ENCODE measurements at regions not wholly inside any gene's neighbourhood (a gene's known extent, or its start where the extent isn't known, plus 50 kb on each side); places are given as distances from the start of the nearest gene placed in this dataset.
"Not testable (repeated sequence)": the region's sequence is repeated elsewhere in the genome, so short reads cannot be mapped to it uniquely, and the experiment has no call there.

DNA sequence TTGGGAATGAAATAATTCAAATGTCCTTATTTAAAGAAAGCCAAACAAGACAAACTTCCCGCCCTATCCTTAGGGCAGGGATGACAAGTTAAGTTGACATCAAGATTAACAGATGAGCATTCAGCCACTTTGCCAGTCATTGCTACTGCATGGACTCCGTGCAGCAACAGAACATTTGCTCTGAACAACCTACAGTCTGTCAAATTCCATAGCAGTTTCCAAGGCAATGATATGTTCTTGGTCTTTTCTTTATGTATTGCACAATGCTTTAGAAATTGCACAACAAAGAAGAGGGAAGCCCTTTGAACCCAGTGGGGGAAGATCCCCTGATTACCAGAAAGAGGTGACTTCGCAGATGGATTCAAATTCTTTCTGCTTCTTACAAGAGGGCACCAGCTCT, 269.8 kb downstream of the BCAT1 start:
- no peak for DNase-seq (ENCODE audit: extremely low read depth, low read depth, low spot score)

DNA sequence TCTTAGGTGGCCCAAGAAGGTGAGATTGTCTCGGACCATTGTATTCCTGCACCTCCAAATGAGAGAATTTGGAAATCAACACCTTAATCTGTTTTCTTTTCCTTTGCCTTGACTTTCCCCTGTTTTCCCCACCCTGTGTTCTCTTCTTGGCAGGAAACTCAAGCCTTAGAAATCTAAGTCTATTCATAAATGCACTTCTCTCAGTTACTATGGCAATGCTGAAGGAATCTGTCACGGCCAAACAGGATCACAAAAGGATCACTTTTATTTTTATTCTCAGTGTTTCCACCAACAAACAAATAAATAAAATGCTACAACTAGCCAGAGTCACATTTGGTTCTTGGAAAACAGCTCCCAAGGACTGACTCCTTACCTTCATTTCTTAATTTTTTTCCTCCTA, 270.5 kb downstream of the BCAT1 start:
- no peak for DNase-seq (ENCODE audit: extremely low read depth, low read depth, low spot score)

DNA sequence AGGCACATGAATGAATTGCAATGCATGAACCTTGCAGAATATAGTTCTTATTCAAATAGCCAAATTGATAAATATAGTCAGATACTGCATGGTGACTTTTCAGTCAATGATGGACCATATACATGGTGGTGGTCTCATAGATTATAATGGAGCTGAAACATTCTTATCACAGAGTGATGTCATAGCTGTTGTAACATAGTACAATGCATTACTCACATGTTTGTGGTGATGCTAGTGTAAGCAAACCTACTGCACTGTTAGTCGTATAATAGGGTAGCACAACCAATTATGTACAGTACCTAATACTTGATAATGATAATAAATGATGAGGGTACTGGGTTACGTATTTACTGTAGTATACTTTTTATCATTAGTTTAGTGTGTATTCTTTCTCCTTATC, 280.3 kb downstream of the BCAT1 start:
- DNase-seq (ENCODE audit: extremely low read depth, low read depth, low spot score), result no peak

DNA sequence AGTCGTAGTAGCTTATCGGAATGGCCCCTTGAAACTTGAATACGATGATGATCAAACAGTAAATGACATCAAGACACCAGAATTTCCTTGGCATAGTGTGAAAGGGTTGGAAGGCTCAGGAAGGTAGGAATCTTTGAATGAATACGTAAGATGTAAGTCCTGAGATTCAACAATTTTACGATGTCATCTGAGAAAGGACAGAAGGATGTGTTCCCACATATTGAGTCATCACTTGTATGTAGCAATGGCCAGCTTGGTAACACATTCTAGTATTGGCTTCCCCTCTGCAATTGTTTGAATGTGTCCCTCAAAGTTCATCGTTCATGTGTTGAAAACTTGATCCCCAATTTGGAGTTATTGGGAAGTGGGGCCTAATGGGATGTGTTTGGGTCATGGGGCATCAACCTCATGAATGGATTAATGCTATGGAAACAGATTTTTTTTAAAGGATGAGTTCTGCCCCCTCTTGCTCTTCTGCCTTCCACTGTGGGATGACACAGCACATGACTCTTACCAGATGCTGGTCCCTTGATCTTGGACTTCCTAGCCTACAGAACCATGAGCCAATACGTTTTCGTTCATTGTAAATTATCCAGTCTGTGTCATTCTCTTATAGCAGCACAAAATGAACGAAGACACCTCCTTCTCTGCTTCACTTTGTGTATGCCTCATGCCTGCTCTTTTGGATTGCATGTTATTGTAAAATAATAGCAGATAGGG, 284.6 kb downstream of the BCAT1 start:
- no peak for DNase-seq (ENCODE audit: extremely low read depth, low read depth, low spot score)

DNA sequence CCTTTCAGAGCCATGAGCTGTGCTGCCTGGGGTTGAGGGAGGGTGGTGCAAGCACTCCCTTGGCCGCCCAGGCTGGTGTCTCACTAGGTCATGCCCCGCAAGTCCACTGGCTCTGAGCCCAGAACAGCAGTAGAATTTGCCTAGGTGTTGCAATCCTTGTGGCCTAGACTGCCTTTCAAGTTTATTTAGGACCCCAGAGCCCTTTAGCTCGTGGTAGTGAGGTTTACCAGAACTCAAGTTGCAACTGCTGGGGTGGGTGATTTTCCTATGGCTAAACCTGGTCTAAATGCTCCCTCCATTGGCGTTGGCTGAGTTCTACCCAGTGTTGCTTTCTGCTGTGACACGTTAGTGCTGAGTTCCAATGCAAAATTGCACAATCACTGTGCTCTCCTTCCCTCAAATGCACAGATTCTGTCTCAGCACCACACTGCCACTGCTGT, 287.2 kb downstream of the BCAT1 start:
- no peak for DNase-seq (ENCODE audit: extremely low read depth, low read depth, low spot score)

DNA sequence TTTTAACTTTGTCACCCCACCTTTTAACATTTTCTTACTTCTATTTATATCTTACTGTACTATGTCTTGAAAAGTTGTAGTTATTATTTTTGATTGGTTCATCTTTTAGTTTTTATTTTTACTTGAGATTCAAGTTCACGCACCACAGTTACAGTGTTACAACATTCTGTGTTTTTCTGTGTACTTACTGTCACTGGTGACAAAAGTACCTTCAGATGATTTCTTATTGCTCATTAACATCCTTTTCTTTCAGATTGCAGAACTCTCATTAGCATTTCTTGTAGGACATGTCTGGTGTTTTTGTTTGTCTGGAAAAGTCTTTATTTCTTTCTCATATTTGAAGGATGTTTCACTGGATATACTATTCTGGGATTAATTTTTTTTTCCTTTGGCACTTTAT, 289.9 kb downstream of the BCAT1 start:
- no peak for DNase-seq (ENCODE audit: extremely low read depth, low read depth, low spot score)

DNA sequence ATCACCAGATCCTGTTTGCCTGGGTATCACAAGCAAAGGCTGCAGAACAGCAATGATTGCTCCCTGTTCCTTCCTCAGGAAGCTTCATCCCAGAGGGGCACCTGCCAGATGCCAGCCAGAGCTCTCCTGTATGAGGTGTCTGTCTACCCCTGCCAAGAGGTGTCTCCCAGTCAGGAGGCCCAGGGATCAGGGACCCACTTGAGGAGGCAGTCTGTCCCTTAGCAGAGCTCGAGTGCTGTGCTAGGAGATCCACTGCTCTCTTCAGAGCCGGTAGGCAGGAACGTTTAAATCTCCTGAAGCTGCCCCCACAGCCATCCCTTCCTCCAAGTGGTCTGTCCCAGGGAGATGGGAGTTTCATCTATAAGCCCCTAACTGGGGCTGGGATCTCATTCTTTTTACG, 294.6 kb downstream of the BCAT1 start:
- not testable (repeated sequence) for DNase-seq (ENCODE audit: extremely low read depth, low read depth, low spot score)

DNA sequence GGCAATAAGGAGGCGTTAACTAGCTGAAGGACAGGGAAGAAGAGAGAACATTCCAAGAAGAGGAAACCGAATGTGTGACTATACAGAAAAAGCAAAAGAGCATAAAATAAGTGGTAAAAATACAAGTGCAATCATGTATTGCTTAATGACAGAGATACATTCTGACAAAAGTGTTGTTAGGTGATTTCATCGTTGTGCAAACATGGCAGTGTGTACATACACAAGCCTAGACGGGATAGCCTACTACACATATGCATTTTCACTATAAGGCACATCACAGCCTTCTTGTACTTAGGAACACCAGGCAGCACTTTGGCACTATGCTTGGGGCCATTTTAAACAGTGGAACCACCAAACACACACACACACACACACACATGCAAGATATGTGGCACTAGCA, 299.3 kb downstream of the BCAT1 start:
- no peak for DNase-seq (ENCODE audit: extremely low read depth, low read depth, low spot score)

DNA sequence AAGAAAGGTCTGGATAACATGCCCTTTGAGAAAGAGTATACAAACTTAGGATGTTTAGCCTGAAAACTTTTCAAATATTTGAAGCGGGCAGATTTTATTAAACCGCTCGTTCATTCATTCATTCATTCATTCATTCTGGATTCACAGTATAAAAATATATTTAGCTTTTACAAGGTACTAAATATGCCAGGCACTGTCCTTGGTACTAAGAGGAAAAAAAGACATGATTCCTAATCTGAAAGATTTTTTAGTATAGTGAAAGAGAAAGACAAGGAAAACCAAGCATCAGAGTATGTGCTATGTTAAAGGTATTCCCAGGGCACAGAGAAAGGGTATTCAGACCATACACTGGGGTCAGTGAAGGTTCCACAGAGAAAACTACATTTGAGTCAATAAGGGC, 299.7 kb downstream of the BCAT1 start:
- DNase-seq (ENCODE audit: extremely low read depth, low read depth, low spot score), result no peak

DNA sequence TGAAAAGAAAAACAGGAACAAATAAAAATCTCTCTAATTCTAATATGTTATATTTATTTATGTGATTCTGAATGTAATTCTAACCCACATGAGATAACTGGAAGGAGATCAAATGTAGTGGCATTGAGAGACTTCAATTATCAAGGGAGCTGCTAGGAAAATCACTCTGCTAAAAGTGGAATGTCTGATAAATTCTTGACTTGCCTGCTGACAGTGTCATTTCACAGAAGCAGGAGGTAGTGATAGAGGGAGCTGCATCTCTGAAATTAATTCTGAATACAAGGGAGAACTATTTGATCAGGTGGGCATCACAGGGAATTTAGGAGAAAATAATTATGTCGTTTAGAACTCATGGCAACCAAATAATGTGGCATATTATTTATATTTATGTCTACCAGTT, 303.6 kb downstream of the BCAT1 start:
- no peak for DNase-seq (ENCODE audit: extremely low read depth, low read depth, low spot score)

DNA sequence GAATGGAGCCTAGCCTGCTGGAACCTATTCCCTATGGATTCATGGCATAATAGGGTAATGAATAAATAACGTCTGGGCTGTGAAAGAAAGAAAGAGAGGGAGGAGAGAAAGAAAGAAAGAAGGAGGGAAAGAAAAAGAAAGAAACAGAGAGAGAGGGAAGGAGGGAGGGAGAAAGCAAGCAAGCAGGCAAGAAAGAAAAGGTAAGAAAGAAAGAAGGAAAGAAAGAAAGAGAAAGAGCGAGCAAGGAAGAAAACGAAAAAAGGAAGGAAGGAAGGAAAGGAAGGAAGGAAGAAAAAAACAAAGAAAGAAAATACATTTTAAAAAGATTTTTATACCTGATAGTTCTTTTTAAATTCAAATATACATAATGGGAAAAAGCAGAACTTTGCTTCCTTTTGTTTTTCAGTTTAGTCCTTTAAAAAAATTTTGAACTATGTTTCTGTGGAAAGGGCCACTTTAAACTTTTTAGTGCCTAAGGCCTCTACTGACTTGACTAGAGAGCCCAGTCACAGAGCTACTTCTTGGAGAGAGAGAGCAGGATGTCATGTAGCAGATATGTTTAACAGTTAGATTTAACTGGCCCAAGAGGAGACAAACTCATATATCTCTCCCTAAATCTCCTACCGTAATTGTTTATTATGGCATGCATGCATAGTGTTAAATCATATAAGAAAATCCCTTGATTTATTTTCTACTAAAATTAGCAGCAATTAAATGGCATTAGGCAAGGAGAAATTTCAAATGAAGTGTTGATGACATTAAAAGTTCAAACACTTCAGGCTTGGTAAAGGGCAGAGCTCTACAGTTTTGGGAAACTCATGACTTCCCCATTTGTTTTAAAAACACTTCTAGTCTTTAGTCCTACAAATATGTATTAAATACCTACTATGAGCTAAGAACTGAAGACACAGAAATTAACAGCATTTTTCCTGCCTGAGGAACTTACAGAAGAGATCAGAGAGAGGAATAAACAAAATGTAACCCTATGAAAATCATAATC, 305.5 kb downstream of the BCAT1 start:
- DNase-seq (ENCODE audit: extremely low read depth, low read depth, low spot score), result no peak

DNA sequence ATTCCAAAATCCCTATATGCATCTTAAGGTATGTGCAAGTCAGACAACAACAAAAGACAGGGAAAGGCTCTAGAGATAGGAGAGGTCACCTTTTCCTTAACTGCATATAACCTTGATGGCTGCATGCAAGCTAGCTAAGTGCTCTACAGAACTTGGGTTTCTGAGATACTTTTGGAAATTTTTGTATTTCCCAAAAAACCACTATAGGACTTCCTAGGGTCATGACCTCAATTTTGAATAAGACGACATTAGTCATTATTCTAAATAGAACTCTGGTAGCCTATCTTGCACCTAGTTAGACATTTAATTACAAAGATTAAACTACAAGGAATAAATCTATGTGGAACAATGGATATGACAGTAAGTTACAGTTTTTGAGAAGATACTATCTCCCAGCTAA, 309.3 kb downstream of the BCAT1 start:
- DNase-seq (ENCODE audit: extremely low read depth, low read depth, low spot score), result no peak

DNA sequence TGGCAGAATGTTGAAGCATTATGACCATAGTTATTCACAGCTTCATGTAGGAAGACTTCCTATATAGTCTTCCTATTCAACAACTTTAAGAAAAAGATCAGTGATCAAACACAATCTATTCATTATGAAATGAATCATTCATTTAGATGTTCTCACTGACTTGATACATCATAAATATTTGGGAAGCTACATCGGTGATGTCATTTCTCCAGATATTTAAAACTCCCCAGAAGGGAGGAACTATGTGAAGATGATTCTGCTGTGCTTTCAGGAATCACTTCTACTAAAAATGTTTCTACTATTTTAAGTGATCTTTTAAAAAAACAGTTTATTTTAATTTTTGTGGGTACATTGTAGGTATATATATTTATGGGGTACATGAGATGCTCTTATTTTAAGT, 316.4 kb downstream of the BCAT1 start:
- DNase-seq (ENCODE audit: extremely low read depth, low read depth, low spot score), result no peak

DNA sequence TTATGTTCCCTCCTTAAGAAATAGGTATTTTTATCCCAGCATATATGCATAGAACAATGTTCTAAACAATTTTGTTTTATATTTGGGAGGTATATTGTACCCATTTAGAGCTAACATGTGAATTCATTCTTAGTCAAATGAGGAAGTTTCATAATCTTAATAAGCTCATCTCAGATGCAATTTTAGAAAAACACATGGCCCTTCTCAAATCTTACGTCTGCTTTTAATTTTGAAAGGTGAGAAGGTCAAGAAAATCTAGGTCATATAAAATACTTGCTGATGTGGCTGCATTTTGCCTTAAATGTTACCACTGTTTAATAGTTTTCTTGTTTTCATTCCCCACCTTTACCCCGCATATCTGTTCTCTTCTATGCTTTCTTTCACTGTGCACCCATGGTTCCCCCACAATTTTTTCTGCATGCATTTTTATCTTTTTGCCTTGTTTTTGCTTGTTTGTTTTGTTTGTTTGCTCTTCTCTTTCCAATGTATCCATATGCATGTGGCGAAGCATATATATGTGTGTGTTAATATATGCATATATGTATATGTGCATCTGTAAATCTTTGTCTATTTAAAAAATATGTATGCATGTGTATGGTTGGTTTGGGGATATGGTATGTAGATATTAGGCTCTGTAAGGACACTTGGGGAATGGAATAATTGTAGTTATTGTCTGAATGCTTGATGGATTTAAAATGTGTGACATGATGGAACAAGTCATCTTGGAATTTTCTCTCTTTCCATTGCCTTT, 317.1 kb downstream of the BCAT1 start:
- no peak for DNase-seq (ENCODE audit: extremely low read depth, low read depth, low spot score)

DNA sequence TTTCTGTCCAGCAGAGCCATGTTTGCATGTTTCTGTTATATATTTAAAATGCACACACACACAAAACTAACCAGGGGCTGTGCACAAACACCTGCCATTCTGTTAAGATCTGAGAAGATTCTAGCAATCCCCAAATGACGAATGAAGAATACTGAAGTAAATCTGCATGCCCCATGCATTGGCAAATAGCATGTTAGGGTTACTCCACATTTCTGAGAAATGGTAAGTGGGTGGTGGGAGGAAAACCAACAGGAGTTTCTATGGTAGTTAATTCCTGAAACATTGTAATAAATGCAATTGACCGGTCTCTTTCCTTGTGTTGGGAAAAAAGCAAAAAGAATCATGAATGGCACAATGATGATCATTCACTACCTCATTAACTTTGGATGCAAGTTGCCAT, 318.0 kb downstream of the BCAT1 start:
- no peak for DNase-seq (ENCODE audit: extremely low read depth, low read depth, low spot score)

DNA sequence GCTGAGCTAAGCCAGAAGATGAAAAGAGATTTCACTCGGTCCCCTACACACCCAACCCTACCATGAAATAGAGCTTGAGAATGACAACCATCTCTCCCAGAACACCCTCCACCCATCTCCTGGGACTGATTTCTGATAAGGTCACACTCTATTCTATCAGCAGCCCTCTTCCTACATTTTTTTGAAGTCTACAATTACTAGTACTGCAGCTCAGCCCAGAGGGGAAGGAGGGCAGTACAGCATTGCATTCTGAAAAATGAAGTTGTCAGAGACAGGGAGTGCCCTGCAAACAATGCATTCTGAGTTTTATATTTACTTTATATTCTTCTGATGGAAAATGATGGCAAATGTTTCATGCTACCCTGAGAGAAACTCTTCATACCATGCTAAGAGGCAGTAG, 318.5 kb downstream of the BCAT1 start:
- DNase-seq (ENCODE audit: extremely low read depth, low read depth, low spot score), result no peak

DNA sequence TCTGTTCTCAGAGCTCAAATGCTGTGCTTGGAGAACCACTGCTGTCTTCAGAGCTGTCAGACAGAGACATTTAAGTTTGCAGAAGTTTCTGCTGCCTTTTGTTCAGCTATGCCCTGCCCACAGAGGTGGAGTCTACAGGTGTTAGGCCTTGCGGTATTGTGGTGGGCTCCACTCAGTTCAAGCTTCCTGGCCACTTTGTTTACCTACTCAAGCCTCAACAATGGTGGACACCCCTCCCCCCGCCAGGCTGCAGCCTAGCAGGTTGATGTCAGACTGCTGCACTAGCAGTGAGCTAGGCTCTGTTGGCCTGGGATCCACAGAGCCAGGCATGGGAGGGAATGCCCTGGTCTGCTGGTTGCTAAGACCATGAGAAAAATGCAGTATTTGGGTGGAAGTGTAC, 323.8 kb downstream of the BCAT1 start:
- DNase-seq (ENCODE audit: extremely low read depth, low read depth, low spot score), result no peak

DNA sequence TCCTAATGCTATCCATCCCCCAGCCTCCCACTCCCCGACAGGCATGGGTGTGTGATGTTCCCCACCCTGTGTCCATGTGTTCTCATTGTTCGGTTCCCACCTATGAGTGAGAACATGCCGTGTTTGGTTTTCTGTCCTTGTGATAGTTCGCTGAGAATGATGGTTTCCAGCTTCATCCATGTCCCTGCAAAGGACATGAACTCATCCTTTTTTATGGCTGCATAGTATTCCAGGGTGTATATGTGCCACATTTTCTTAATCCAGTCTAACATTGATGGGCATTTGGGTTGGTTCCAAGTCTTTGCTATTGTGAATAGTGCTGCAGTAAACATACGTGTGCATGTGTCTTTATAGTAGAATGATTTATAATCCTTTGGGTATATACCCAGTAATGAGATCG, 328.9 kb downstream of the BCAT1 start:
- DNase-seq (ENCODE audit: extremely low read depth, low read depth, low spot score), result not testable (repeated sequence)

DNA sequence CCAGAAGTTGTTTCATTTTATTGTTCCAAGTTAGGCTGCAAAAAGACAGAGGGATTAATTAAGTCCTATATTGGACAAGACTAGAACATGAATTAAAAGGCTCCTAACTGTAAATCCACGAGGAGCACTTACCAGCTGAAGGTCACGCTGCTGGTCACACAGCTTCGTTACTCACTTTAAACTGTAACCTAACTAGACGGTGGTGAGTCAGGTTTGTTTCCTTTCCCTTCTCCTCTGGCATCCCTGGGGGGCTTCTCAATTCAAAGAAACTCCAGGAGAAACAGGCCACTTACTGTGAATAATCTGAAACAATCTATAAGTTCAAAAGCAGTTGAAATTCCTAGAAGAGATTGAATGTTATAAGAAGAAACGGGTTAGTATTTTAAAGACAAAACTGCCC, 331.4 kb downstream of the BCAT1 start:
- no peak for DNase-seq (ENCODE audit: extremely low read depth, low read depth, low spot score)

DNA sequence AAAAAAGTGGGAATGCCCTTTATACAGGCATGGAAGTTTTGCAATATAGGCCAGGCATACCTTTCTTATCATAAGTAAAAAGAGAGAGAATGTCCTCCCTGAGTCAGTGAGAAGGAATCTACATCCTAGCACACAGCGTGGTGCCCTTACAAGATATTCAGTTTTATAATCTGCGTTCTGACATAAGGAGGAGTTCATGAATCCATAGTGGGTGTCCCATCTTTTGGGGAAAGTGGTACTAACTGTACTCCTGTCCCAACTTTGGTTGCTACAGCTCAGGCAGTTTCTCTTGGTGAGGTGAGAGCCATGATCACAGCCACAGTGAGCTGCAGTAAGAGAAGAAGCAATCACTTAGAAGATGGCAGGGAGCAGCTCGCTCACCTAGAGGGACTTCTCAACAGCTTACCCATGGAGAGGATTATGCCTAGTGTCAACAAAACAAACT, 332.9 kb downstream of the BCAT1 start:
- DNase-seq (ENCODE audit: extremely low read depth, low read depth, low spot score), result no peak

DNA sequence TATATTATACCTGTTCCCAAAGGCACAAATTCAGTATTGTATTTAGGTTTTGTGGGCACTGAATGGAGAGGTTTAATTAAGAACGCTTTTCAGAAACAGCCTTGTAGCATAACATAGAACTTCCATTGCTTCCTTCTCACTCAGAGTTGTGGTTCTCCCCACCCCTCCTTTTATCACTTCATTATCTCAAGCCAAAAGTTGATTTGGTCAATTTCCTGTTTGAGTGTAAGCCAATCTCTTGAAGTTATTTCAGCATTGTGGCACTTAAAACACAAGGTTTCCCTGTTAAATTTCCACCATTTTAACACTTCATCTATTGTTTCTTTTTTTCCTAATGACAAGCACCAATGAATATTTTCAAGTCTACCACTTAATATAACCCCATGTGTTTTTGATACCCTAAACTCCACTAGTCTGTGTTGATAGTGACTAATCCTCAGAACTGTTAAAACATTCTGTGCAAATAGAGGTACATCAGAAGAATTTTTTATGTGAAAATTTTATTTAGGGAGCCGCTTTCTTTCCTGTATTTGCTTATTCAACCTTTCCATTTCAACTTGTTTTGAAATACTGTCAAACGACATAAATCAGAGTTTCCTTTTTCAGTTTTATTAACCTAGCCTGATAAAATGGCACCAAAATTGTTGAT, 340.1 kb downstream of the BCAT1 start:
- DNase-seq (ENCODE audit: extremely low read depth, low read depth, low spot score), result no peak

Measured in glomerular endothelial cell (primary cell).